Dedifferentiated amniotic fluid mesenchymal stem cell (primary cell): ENCODE measurements at regions not wholly inside any gene's neighbourhood (a gene's known extent, or its start where the extent isn't known, plus 50 kb on each side); places are given as distances from the start of the nearest gene placed in this dataset.

Experiments used
- DNase-seq: peaks from one replicate; pipeline ENCODE4 v3.0.0-alpha.2; 2016; ENCODE audit errors: extremely low spot score

DNA sequence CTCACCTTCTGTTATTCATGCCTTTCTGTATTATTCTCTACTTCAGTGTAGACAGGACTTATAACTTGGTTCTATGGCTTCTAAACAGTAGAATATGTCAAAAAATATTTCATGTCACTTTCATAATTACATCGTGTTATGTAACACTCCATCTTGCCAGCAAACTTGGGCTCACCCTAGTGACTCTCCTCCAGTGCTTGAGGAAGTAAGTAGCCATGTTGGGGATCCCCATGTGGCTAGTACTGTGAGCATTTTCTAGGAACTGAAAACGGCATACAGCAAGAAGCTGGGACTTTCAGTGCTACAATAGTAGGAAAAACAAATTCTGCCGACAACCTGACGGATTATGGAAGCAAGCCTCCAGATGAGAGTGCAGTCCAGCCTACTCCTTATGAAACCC lies 495.6 kb downstream of the SLITRK6 start:
- no peak for DNase-seq

DNA sequence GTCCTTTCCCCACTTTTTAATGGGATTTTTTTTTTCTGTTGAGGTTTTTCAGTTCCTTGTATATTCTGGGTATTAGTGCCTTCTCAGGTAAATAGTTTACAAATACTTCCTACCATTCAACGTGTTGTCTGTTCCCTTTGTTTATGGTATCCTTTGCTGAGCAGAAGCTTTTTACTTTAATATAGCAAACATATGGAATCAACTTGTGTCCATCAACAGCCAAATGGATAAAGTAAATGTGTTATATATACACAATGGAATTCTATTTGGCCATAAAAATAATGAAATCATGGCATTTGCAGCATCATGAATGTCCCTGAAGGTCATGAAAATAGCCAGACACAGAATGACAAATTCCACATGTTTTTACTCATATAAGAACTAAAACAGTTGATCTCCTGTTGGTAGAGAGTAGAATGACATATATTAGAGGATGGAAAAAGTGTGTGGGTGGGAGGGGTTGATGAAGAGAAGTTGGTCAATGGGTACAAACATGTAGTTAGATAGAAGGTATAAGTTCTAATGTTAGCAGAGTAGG lies 500.8 kb downstream of the SLITRK6 start:
- DNase-seq: no peak

DNA sequence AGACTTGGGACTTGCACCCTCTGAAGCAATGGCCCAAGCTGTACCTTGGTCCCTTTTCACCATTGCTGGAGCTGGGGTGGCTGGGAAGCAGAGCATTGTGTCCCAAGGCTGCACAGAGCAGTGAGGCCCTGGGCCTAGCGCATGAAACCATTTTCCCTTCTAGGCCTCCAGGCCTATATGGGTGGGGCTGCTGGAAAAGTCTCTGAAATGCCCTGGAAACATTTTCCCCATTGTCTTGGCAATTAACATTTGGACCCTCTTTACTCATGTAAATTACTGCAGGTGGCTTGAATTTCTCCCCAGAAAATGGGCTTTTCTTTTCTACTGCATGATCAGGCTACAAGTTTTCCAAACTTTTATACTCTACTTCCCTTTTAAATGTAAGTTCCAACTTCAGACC lies 510.5 kb downstream of the SLITRK6 start:
- DNase-seq: no peak

DNA sequence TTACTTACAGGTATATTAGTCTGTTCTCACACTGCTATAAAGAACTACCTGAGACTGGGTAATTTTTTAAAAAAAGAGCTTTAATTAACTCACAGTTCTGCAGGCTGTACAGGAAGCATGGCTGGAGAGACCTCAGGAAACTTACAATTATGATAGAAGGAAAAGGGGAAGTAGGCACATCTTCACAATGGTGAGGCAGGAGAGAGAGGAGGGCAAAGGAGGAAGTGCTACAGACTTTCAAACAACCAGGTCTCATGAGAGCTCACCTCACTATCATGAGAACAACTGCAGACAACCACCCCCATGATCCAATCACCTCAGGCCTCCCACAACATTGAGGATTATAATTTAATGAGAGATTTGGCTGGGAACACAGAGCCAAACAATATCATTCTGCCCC lies 511.7 kb downstream of the SLITRK6 start:
- no peak for DNase-seq

DNA sequence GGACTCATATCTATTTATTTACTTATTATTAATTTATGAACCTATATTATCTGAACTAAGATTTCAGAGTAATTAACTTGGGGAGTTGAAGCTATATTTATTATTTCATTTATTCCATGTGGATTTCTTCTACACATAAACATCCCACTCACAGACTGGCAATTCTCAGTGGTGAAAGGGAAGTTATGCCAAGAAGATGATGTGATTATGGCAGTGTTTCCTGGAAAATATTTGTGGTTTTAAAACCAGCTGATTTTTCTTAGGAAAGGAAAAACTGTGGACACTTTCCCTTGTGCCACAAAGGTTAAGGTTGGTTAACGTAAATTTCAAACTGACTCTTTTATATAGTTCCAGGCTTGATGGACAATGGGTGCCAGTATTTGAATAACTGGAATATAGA lies 513.1 kb downstream of the SLITRK6 start:
- peak; percentile 17 for DNase-seq

DNA sequence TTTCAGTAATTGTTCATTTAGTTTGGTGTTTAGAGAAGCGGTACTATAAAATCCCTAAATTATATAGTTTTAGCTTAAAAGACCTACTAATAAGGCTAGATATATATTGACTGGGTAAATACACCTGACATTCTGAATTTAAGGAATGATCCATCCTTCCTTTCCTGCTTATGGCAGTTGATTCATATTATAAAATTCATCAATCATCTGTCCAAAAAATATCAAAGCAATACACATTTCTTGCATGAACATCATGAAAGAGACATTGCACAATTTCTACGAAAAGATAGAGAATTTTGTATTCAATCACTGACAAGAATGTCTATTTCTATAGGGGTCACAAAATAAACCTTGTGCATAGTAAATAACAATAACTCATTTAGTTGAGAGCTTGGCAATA lies 514.9 kb downstream of the SLITRK6 start:
- no peak for DNase-seq

DNA sequence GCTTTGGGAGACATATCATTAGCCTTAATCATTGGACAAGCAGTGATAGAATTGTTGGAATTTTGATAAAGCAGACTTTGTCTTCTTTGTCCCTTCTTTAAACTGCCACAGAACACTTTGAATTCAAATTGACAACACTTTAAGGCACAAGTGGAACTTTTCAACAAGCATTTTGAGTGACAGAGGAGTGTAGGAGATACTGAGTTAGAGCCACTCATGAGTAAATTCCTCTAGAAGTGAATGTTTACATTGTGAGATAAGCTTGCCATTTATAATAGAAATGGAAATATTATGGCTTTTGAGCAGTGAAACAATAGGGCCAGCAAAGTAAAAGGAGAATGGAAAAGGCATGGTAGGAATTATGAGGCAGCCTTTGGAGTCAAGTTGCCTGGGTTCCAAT lies 515.8 kb downstream of the SLITRK6 start:
- DNase-seq: no peak

DNA sequence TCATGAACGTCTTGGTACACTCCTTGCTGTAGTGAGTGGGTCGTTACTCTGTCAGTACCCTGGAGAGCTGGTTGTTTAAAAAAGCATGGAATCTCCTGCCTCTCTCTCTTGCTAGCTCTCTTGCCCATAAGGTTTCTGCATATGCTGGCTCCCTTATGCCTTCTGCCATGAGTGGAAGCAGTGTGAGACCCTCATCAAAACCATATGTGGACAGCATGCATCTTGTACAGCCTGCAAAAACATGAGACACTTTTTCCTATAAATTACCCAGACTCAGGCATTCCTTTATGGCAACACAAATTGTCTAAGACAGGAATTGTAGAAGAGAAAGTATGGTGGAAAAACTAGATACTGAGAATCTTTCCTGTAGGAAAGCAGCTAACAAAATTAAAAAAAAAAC lies 516.3 kb downstream of the SLITRK6 start:
- DNase-seq: no peak

DNA sequence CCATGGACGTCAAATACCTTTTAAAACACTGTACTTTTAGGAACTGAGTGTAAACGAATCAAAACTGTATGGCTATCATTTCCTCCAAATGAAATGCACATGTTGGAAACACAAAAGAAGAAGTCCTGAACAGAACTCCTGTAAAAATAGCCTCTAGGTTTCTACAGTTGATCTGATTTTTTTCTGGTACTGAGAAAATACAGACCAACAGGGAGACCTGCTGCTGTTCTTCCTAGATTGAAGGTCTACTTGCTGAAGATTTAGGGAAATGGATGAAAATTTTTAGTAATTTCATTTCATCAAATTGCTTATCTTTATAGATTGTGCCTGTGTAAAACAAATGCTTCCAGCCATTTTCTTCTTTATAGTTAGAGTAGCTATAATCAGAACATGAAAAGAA lies 520.4 kb downstream of the SLITRK6 start:
- DNase-seq: no peak

DNA sequence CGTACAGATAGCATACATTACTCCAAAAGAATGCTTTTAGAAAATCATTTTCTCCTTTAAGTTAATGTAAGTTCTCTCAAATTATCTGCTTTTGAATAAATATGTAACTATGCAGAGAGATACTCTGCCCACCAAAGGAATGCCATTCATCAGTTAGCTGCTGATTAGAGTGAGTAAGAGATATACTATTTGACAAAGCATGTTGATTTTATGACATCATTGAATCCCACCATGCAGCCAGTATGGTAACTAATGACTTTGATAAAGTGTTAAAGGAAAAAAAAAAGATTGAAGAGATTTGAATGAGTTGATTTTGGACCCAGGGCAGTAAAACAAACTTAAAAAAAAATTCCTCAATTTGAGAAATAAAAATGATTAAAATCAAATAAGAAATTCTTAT lies 521.5 kb downstream of the SLITRK6 start:
- DNase-seq: no peak

DNA sequence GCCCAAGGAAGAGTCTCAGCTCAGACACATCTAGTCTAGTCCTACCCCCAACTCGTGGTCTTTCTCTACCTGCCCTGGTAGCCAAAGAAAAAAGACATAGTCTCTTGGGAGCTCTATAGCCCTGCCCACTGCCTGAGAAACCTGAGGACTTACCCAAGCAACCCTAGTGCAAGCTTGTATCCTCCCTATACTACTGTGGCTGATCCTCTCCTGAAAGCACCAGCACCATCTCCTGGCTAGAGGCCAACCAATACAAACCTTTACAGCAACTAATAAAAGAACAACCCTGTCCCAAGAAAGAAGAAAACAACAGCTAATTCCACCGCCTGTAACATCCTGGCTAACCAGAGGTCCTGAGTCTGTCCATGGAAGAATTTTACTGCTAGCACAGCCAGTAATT lies 532.4 kb downstream of the SLITRK6 start:
- no peak for DNase-seq

DNA sequence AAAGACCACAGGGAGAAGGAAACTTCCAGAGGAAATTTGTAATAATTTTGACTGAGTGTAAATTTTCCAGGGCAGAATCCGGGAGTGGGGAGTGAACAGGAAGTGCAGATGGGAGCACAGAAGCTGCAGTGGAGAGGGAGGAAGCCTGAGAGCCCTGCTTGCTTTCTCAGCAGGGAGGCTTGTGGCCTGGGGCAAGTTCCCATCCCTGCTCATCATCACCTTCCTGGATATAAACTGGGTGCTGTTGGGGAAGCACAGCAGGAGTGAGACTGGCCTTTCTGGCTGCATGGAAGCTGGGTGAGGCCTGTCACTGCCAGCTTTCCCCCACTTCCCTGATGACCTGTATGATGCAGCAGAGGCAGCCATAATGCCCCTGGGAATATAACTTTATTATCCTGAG lies 532.9 kb downstream of the SLITRK6 start:
- DNase-seq: no peak

DNA sequence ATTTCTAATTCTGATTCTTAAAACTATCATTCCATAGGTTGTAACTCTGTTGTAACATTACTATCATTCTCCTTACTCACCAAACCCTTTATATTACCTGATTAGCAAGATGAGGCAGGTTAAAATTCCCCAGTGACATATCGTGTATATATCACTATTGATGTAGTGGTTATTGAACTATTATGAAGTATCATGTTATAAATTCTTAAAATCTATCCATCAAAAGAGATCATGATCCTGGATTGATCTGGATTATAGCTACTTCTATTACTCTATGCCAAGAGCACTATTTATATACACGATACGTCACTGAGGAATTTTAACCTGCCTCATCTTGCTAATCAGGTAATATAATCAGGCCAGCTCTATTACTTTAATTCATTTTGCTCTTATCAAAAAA lies 533.9 kb downstream of the SLITRK6 start:
- DNase-seq: no peak

DNA sequence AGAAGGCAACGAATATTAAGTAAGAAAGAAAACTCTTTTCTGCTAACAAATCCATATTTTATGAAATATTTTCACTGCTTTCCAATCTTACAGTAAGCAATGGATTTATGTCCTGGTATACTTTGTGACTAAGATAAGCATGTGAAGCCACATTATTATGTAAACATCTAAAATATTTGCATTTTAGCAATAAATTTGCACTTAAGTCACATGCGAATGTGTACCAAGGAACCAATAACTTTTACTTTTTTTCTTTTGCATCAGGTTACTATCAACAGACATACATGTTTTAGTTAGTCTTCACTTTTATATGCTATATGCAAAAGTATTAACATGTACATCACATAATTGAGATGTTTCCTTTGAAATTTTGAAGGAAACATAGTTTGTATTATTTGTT lies 536.7 kb downstream of the SLITRK6 start:
- DNase-seq: no peak

DNA sequence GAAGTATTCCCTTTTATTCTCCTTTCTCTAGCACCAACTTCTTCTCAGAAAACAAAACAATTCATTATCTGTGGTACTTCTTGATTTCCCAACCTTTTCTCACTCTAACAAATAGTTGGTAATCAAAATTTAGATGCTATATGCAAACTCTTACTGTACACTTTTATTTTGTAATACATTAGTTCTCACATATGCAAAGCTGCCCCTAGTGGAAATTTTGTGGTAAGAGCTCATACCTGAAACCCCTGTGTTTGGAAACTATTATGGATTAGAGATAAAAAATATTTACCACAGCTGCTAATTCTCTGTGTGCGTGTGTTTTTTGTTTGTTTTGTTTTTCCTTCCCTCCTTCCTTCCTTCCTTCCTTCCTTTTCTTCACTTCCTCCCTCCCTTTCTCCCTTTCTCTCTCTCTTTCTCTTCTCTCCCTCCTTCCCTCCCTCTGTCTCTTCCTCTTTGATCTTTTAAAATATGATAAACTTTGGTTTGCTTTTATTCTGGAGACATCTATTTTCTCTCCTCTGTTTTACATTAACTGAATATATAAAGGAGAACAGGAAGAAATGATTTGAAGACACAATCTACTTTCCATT lies 537.4 kb downstream of the SLITRK6 start:
- DNase-seq: no peak

DNA sequence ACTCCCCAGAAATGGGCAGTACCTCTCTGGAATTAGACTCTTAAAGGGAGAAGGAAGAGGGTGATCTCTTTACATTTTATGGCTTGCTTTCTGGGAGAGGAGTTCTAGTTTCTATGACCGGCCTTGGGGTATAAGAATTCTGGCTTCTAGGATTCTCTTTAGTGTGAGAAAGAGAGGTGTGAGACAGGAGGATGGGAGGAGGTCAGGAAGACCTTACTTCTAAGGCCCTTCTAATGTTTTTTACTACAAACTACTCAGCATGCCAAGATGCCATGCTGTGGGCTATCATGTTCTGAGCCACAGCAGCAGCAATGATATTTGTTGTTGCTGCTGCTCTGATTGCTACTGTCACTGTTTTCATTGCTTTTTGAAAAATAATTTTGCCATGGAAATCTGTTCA lies 538.3 kb downstream of the SLITRK6 start:
- DNase-seq: no peak

DNA sequence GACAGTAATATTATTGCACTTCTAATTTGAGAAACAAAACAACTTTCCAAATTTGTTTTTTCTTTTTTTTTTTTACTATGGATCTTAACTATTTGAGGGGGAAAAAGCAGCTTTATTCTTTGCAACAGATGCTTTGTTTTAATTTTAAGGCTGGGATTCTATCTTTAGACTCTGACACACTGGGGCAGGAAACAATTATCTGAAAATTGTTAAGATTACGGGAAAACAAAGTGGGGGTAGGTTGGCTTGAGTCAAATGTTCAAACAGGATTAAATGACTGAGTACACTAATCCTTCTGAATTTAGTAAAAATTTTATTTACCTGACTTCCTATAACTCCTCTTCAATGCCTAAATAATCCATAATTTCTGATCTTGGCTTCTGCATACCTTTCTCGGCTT lies 543.2 kb downstream of the SLITRK6 start:
- no peak for DNase-seq

DNA sequence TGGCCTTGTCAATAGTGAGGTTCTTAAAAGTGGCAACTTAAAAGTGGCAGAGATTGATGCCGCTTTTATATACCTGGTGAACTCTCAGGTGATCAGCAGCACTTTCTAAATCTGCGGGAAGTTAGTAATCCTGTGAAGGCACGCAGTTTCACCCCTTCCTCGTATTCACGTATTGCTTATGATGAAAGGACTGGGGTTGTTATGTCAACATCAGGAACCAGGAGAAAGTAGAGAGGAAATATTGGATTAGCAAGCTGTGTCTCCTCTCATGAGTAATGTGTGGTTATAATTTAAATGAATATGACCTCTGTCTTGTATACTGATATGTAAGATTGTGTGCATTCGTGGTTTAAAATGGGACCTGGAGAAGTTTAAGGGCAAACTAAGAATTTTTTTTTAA lies 544.6 kb downstream of the SLITRK6 start:
- no peak for DNase-seq

DNA sequence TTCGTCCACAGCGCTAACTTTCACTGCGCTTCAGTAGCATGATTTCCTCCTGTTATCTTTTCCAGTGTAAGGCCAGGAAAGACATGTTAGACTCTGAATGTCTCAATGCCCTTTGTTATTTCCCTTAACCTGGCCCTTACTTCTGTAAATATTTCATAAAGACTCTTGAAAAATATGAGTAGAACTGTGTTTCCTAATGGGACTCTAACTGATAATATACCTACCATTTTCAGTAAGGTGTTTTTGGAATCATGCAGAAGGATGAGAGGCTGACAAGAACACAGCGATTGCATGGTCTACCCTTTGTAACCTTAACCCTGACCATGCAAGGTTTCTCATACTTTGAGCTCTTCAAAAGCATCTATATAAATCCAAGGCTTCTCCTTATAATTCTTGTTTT lies 550.1 kb downstream of the SLITRK6 start:
- no peak for DNase-seq

DNA sequence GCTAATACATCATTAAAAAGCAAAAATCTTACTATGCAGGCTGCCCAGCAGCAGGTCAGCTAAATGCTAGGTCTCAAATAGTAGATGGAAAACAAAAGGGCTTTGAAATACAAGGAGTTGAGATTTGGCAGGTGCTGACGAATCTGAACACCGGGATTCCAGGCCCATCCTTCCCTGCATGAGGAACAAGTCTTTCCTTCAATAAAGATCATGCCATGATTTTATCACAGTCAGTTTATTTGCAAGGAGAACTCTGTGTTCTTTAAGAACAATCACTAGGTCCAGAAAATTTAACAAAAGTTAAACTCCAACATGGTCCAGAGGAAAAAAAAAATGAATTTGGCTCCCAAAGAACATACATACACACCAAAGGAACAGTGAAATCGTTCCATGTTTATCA lies 551.4 kb downstream of the SLITRK6 start:
- DNase-seq: no peak

DNA sequence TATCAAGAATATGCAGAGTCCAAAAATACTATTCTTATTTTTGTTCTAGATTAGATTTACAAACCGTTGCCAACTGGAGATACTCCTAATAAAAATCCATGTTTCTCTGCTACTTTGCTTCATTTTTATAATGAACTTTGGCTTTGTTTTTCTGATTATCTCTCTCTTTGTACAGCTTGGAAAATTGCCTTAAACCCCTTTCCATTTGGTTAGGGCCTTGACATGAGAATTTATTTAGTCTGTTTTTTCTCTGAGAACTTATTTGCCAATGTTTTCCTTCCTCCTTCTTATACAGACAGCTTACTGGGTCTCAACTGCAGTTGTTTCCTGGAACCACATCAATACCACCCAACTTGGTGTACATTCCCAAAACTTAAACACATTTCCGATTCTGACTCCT lies 555.4 kb downstream of the SLITRK6 start:
- no peak for DNase-seq

DNA sequence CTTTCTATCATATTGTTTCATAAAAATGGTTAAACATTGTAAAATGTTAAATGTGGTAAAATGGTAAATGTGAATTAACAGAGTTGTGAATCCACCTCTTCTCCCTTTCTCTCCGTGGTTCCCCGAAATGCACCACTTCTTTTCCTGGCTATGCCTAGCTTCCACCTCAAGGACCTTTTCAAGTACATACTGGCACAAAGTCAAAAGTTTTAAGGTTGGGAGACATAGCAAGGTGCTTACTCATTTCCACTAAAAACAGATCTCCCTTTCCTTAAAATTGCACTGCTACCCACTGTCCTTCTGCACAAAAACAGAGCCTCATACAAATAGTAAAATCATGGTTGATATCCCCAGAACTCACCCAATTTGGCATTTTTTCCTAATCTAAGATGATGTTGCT lies 558.2 kb downstream of the SLITRK6 start:
- DNase-seq: peak; percentile 26

DNA sequence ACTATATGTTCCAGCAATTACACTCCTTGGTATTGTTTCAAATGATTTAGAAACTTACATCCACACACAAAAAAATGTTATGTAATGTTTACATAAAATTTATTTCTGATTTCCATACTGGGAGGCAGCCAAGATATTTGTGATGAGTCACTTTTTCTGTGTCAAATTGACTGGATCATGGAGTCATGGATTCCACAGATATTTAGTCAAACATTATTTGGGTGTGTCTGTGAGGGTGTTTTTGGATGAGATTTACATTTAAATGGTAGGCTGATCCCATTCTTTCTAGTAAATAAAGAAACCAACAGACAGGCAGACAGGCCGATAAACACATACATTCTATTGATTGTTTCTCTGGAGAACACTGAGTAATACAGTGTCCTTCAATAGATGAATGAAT lies 562.8 kb downstream of the SLITRK6 start:
- peak; percentile 63 for DNase-seq

DNA sequence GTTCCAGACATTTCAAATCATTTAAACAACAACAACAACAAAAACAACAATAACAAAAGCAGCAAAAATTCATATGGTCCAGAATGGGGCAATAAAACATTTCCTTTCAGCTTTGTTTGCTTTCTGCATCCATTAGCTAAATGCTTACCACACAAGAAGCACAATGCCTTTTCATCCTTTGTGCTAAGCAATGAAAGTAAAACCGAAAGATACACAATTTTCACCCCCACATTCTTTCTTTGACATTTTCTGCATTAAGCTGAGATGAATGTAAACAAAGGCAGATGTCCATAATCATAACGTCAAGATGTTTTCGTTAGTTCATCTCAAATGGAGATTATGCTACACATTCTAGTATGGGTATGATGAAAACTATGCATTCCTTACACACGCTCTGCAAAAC lies 568.5 kb downstream of the SLITRK6 start:
- DNase-seq: no peak
